OCI-LY1 (cell line): ENCODE measurements at regions not wholly inside any gene's neighbourhood (a gene's known extent, or its start where the extent isn't known, plus 50 kb on each side); places are given as distances from the start of the nearest gene placed in this dataset.

ENCODE experiments used
- H2AFZ ChIP-seq: fragments of 200-600 bp; sonication (generic), shearing (Covaris generic); 2 replicates; pipeline ENCODE4 v1.6.0; 2014; ENCODE audit warnings: antibody characterized with exemption, mild to moderate bottlenecking, low read length
- H3F3A ChIP-seq: fragments of 200-600 bp; sonication (generic), shearing (Covaris generic); 2 replicates; pipeline ENCODE4 v1.6.0; 2014; ENCODE audit warnings: mild to moderate bottlenecking, antibody characterized with exemption, low read length, moderate library complexity; ENCODE audit not compliant: insufficient read depth
- H3K27ac ChIP-seq: fragments of 200-600 bp; sonication (generic); 2 replicates; pipeline ENCODE4 v1.5.1; 2014; ENCODE audit warnings: low read length, mixed run types, mild to moderate bottlenecking, low read depth; ENCODE audit not compliant: poor library complexity, severe bottlenecking
- H3K27me3 ChIP-seq: fragments of 200-600 bp; sonication (generic); 2 replicates; pipeline ENCODE4 v1.6.0; 2014; ENCODE audit warnings: antibody characterized with exemption, mild to moderate bottlenecking, low read length, moderate library complexity; ENCODE audit not compliant: insufficient read depth
- H3K36me3 ChIP-seq: fragments of 200-600 bp; sonication (generic); 2 replicates; pipeline ENCODE4 v1.6.1; 2014; ENCODE audit warnings: mild to moderate bottlenecking, antibody characterized with exemption, low read length, moderate library complexity, mixed read lengths; ENCODE audit not compliant: insufficient read depth
- H3K4me1 ChIP-seq: fragments of 200-600 bp; sonication (generic); 2 replicates; pipeline ENCODE4 v1.5.1; 2014; ENCODE audit warnings: mild to moderate bottlenecking, low read length, moderate library complexity; ENCODE audit not compliant: insufficient read depth, severe bottlenecking
- H3K4me2 ChIP-seq: fragments of 200-600 bp; sonication (generic), shearing (Covaris generic); 2 replicates; pipeline ENCODE4 v1.6.1; 2014; ENCODE audit warnings: low read length
- H3K4me3 ChIP-seq: fragments of 200-600 bp; sonication (generic); 2 replicates; pipeline ENCODE4 v1.5.1; 2014; ENCODE audit warnings: low read length, low read depth, mild to moderate bottlenecking, mixed read lengths; ENCODE audit not compliant: poor library complexity, severe bottlenecking
- H3K79me2 ChIP-seq: fragments of 200-600 bp; shearing (Covaris generic); 2 replicates; pipeline ENCODE4 v1.6.1; 2016; ENCODE audit warnings: mixed run types, low read length, mixed read lengths; ENCODE audit not compliant: insufficient read depth
- H3K9ac ChIP-seq: fragments of 200-600 bp; sonication (generic), shearing (Covaris generic); 2 replicates; pipeline ENCODE4 v1.6.1; 2014; ENCODE audit warnings: mild to moderate bottlenecking, low read length, mixed read lengths
- H3K9me2 ChIP-seq: fragments of 200-600 bp; sonication (generic), shearing (Covaris generic); 2 replicates; pipeline ENCODE4 v1.6.1; 2014; ENCODE audit warnings: low read depth, mild to moderate bottlenecking, low read length, mixed read lengths
- H3K9me3 ChIP-seq: fragments of 200-600 bp; shearing (Covaris generic); 2 replicates; pipeline ENCODE4 v1.6.1; 2014; ENCODE audit warnings: low read length, mixed read lengths
- H4K20me1 ChIP-seq: fragments of 200-600 bp; sonication (generic), shearing (Covaris generic); 2 replicates; pipeline ENCODE4 v1.6.0; 2016; ENCODE audit warnings: mild to moderate bottlenecking, low read length; ENCODE audit not compliant: insufficient read depth
- EZH2 ChIP-seq: fragments of 200-600 bp; sonication (generic), shearing (Covaris generic); IDR thresholded peaks from 2 replicates; pipeline ENCODE4 v1.8.0; 2017; ENCODE audit warnings: borderline replicate concordance, mixed run types, mild to moderate bottlenecking, antibody characterized with exemption, low read length, moderate library complexity, mixed read lengths
- TF ChIP-seq, protein P1 (sequence below): fragments of 200-600 bp; sonication (generic), shearing (Covaris generic); IDR thresholded peaks from 2 replicates; pipeline ENCODE4 v1.5.1; 2017; ENCODE audit warnings: mild to moderate bottlenecking, antibody characterized with exemption, low read length, moderate library complexity, mixed read lengths

- H3K79me2 ChIP-seq, result no peaks in the 10 kb centered on the region
- no peak overlapping the region for H2AFZ ChIP-seq
- no peaks in the 10 kb centered on the region for H3K9me2 ChIP-seq
- no peak overlapping the region for H3K4me3 ChIP-seq
- no peaks in the 10 kb centered on the region for H3F3A ChIP-seq
- H3K27me3 ChIP-seq, result no peaks in the 10 kb centered on the region
- TF ChIP-seq, protein P1, sequence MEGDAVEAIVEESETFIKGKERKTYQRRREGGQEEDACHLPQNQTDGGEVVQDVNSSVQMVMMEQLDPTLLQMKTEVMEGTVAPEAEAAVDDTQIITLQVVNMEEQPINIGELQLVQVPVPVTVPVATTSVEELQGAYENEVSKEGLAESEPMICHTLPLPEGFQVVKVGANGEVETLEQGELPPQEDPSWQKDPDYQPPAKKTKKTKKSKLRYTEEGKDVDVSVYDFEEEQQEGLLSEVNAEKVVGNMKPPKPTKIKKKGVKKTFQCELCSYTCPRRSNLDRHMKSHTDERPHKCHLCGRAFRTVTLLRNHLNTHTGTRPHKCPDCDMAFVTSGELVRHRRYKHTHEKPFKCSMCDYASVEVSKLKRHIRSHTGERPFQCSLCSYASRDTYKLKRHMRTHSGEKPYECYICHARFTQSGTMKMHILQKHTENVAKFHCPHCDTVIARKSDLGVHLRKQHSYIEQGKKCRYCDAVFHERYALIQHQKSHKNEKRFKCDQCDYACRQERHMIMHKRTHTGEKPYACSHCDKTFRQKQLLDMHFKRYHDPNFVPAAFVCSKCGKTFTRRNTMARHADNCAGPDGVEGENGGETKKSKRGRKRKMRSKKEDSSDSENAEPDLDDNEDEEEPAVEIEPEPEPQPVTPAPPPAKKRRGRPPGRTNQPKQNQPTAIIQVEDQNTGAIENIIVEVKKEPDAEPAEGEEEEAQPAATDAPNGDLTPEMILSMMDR, result no peak
- TF ChIP-seq EZH2, result no peak
- H3K9me3 ChIP-seq, result no peaks in the 10 kb centered on the region
- H3K27ac ChIP-seq, result no peak overlapping the region
- H3K9ac ChIP-seq, result no peak overlapping the region
- H4K20me1 ChIP-seq, result no peaks in the 10 kb centered on the region
- H3K36me3 ChIP-seq, result no peaks in the 10 kb centered on the region
- H3K4me2 ChIP-seq, result no peak overlapping the region
- no peaks in the 10 kb centered on the region for H3K4me1 ChIP-seq
Observed at GRCh38 chr2:104539649-104540048, 314.3 kb upstream of the POU3F3 start.

GRCh38 chr2:104545055-104545454, 308.9 kb upstream of the POU3F3 start:
- Histone ChIP-seq H3K27ac (no peak overlapping the region), H3K79me2 (no peaks in the 10 kb centered on the region), H3K9ac (no peak overlapping the region), H3K9me2 (no peaks in the 10 kb centered on the region), H3K9me3 (no peaks in the 10 kb centered on the region), H3K4me2 (no peak overlapping the region), H3F3A (no peaks in the 10 kb centered on the region), H4K20me1 (no peaks in the 10 kb centered on the region), H3K4me3 (no peak overlapping the region), H3K4me1 (no peaks in the 10 kb centered on the region), H2AFZ (no peak overlapping the region), H3K36me3 (no peaks in the 10 kb centered on the region), H3K27me3 (no peaks in the 10 kb centered on the region)
- TF ChIP-seq, protein P1, result no peak
- no peak for TF ChIP-seq EZH2

DNA sequence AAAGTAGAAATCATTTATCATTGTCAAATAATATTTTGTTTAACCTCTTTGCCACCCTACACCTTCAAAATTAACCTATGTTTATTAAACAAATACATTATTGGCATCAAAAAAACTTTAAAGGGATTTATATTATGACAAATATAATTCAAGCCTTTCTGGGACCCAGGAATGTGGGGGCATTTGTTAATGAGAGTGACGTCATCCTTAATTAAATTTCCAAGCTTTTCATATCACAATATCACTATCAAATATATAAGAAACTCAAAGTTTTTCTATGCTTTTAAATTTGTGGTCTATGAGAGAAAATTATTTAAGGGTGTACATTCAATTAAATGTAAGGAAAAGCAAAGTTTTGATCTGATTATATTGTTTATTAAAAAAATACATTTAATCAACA, 307.4 kb upstream of the POU3F3 start:
- TF ChIP-seq, protein P1, result no peak
- no peak for TF ChIP-seq EZH2
- no peaks in the 10 kb centered on the region for H3F3A ChIP-seq
- no peaks in the 10 kb centered on the region for H3K4me1 ChIP-seq
- no peak overlapping the region for H3K27ac ChIP-seq
- H4K20me1 ChIP-seq, result no peaks in the 10 kb centered on the region
- H3K79me2 ChIP-seq, result no peaks in the 10 kb centered on the region
- no peaks in the 10 kb centered on the region for H3K9me3 ChIP-seq
- no peak overlapping the region for H3K4me3 ChIP-seq
- no peaks in the 10 kb centered on the region for H3K36me3 ChIP-seq
- H2AFZ ChIP-seq, result no peak overlapping the region
- no peak overlapping the region for H3K4me2 ChIP-seq
- no peak overlapping the region for H3K9ac ChIP-seq
- no peaks in the 10 kb centered on the region for H3K27me3 ChIP-seq
- no peaks in the 10 kb centered on the region for H3K9me2 ChIP-seq
